SH-SY5Y (cell line): ENCODE measurements at regions not wholly inside any gene's neighbourhood (a gene's known extent, or its start where the extent isn't known, plus 50 kb on each side); places are given as distances from the start of the nearest gene placed in this dataset.

Experiments
- GATA2 ChIP-seq: IDR thresholded peaks from 2 replicates; pipeline ENCODE4 v1.6.1; 2011; ENCODE audit warnings: mild to moderate bottlenecking, low read depth, low read length
- GATA3 ChIP-seq: IDR thresholded peaks from 2 replicates; pipeline ENCODE4 v1.6.1; 2011; ENCODE audit warnings: low read depth, mild to moderate bottlenecking, low read length, moderate library complexity

DNA sequence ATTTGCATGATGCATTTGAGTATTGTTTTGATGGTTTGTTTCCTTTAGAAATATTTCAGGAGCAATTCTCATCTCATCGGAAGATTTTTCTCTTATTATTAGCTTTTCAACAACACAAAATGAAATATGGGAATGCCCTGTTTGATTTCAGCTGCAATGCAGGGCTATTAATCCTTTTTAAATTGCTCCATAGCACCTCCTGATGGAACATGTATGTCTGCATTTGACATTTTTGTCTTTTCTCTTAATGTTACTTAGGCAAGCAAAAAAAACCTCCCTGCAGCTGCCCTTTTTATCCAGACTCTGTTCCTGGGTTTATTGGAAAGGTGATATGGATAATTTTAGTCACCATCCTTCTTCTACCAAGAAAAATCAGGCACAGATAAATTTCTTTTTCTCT is 895.8 kb downstream of the RPS29 start:
- TF ChIP-seq GATA2 (no peak), GATA3 (no peak)
